Left ventricle myocardium inferior (tissue), 1 donor: ENCODE measurements at regions not wholly inside any gene's neighbourhood (a gene's known extent, or its start where the extent isn't known, plus 50 kb on each side); places are given as distances from the start of the nearest gene placed in this dataset.

Experiments
- DNase-seq: peaks from one replicate; pipeline ENCODE4 v3.0.0-alpha.2; 2020
- H3K27ac ChIP-seq: fragments of 200-600 bp; replicated peaks from 2 replicates; pipeline ENCODE4 v1.8.0; 2021
- H3K27me3 ChIP-seq: fragments of 200-600 bp; 2 replicates; pipeline ENCODE4 v1.8.0; 2021; ENCODE audit warnings: low read depth
- H3K36me3 ChIP-seq: fragments of 200-600 bp; 2 replicates; pipeline ENCODE4 v1.8.0; 2021
- H3K4me1 ChIP-seq: fragments of 200-600 bp; 2 replicates; pipeline ENCODE4 v1.8.0; 2021
- H3K4me3 ChIP-seq: fragments of 200-600 bp; 2 replicates; pipeline ENCODE4 v1.8.0; 2021; ENCODE audit warnings: mild to moderate bottlenecking, moderate library complexity
- H3K9me3 ChIP-seq: fragments of 200-600 bp; replicated peaks from 2 replicates; pipeline ENCODE4 v1.8.0; 2021
- intact Hi-C: fragments of 100-400 bp; cut with micrococcal nuclease; formaldehyde crosslinking; loops from one replicate; pipeline ENCODE4 v1.11.0; 2022
- TF ChIP-seq, protein P1 (sequence below): fragments of 200-600 bp; IDR thresholded peaks from 2 replicates; pipeline ENCODE4 v1.8.0; 2021; ENCODE audit warnings: antibody characterized with exemption, mild to moderate bottlenecking, borderline replicate concordance
- donor health status: DM: no; HTN: yes; CAD: no; lungs with severe emphysema.

DNA sequence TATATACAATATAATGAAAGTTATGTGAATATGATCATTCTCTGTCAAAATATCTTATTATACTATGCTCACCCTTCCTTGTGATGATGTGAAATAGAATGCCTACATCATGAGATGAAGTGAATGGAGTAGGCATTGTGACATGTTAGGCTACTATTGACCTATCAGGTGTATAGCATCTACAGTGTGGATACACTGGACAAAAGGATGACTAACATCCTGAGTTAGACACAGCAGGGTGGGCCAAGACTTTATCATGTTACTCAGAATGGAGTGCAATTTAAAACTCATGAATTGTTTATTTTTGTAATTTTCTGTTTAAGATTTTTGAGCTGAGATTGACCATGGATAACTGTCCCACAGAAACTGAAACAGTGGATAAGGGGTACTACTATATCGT lies 53.4 kb upstream of the NAV3 start:
- intact Hi-C loops = no loop called here
- Histone ChIP-seq H3K9me3 (no peaks in the 10 kb centered on the region), H3K27me3 (no peaks in the 10 kb centered on the region), H3K4me3 (no peak overlapping the region), H3K27ac (no peak overlapping the region), H3K36me3 (no peaks in the 10 kb centered on the region), H3K4me1 (no peaks in the 10 kb centered on the region)
- TF ChIP-seq, protein P1, sequence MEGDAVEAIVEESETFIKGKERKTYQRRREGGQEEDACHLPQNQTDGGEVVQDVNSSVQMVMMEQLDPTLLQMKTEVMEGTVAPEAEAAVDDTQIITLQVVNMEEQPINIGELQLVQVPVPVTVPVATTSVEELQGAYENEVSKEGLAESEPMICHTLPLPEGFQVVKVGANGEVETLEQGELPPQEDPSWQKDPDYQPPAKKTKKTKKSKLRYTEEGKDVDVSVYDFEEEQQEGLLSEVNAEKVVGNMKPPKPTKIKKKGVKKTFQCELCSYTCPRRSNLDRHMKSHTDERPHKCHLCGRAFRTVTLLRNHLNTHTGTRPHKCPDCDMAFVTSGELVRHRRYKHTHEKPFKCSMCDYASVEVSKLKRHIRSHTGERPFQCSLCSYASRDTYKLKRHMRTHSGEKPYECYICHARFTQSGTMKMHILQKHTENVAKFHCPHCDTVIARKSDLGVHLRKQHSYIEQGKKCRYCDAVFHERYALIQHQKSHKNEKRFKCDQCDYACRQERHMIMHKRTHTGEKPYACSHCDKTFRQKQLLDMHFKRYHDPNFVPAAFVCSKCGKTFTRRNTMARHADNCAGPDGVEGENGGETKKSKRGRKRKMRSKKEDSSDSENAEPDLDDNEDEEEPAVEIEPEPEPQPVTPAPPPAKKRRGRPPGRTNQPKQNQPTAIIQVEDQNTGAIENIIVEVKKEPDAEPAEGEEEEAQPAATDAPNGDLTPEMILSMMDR = no peak
- no peak for DNase-seq

DNA sequence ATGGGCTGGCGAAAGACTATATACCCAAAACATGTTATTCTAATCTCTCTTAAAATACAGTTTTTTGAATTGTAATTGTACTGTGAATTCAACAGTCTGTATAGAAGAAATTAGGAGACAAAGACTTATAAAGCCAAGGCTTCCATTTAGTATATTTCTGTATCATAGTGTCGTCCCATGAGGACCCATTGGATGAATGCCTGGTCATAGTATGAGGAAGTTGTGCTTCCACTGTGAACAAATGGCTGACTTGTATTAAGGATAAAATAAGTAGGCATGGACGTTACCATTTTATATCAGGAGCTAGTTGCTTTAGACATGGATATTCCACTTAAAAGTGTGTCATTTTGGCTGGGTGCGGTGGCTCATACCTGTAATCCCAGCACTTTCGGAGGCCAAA lies 55.9 kb upstream of the NAV3 start:
- Histone ChIP-seq H3K4me1 (no peaks in the 10 kb centered on the region), H3K36me3 (no peaks in the 10 kb centered on the region), H3K4me3 (no peak overlapping the region), H3K9me3 (no peaks in the 10 kb centered on the region), H3K27ac (no peak overlapping the region), H3K27me3 (no peaks in the 10 kb centered on the region)
- TF ChIP-seq, protein P1 = no peak
- no peak for DNase-seq
- intact Hi-C loops = no loop called here

GRCh38 chr12:77772676-77773298 lies 57.9 kb upstream of the NAV3 start:
- TF ChIP-seq, protein P1 = no peak
- H3K27me3 ChIP-seq = no peaks in the 10 kb centered on the region
- peaks cover 5% of the 10 kb centered on the region for H3K9me3 ChIP-seq
- no peak for DNase-seq
- H3K36me3 ChIP-seq = no peaks in the 10 kb centered on the region
- no peaks in the 10 kb centered on the region for H3K4me1 ChIP-seq
- no peak overlapping the region for H3K27ac ChIP-seq
- intact Hi-C loops = no loop called here
- no peak overlapping the region for H3K4me3 ChIP-seq

- DNase-seq = no peak
- Histone ChIP-seq H3K4me1 (peaks cover 14% of the 10 kb centered on the region), H3K27me3 (no peaks in the 10 kb centered on the region), H3K4me3 (no peak overlapping the region), H3K36me3 (no peaks in the 10 kb centered on the region), H3K9me3 (peaks cover 11% of the 10 kb centered on the region), H3K27ac (no peak overlapping the region)
- TF ChIP-seq, protein P1 = no peak
- intact Hi-C loops = no loop called here
Measured at GRCh38 chr12:77768558-77768957, 62.1 kb upstream of the NAV3 start.

DNA sequence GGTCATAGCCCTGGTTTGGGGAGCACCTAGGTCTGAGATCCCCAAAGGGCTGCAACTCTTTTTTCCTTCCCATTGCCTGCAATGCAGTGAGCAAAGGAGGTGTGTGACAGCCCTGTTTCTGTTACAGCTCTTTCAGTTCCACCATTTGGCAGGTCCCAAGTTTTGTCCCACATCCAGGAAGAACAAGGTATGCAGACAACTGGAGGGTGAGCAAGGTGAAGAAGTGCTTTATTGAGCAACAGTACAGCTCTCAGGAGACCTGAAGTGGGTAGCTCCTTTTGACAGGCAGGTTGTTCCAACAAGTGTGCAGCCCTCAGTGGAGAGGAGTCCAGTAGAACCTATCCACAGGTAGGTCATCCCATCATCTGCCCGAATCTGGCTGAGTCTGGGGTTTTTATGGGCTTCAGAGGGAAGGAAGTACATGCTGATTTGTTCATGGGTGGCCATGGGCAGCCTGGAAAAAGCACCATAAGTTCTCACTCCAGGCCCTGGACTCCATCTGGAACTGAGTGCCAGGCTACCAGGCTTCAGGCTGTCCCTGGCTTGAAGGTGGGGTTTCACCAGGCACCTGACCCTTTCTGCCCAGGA lies 62.8 kb upstream of the NAV3 start:
- intact Hi-C loops = no loop called here
- Histone ChIP-seq H3K4me3 (no peak overlapping the region), H3K27ac (no peak overlapping the region), H3K9me3 (peaks cover 11% of the 10 kb centered on the region), H3K4me1 (peaks cover 14% of the 10 kb centered on the region), H3K27me3 (no peaks in the 10 kb centered on the region), H3K36me3 (no peaks in the 10 kb centered on the region)
- TF ChIP-seq, protein P1 = no peak
- DNase-seq = no peak
